ENCODE measurements at regions not wholly inside any gene's neighbourhood (a gene's known extent, or its start where the extent isn't known, plus 50 kb on each side); places are given as distances from the start of the nearest gene placed in this dataset.
A peak's percentile ranks its signal among the peaks of the same experiment; 100 is the strongest.
"Not testable (repeated sequence)": the region's sequence is repeated elsewhere in the genome, so short reads cannot be mapped to it uniquely, and the experiment has no call there.

DNA sequence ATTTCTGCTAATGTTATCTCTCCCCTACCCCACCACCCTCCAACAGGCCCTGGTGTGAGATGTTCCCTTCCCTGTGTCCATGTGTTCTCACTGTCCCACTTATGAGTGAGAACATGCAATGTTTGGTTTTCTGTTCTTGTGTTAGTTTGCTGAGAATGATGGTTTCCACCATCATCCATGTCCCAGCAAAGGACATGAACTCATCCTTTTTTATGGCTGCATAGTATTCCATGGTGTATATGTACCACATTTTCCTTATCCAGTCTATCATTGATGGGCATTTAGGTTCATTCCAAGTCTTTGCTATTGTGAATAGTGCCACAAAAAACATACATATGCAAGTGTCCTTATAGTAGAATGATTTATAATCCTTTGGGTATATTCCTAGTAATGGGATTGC lies 104.5 kb downstream of the ZNF33B start:
- DNase-seq = not testable (repeated sequence)

DNA sequence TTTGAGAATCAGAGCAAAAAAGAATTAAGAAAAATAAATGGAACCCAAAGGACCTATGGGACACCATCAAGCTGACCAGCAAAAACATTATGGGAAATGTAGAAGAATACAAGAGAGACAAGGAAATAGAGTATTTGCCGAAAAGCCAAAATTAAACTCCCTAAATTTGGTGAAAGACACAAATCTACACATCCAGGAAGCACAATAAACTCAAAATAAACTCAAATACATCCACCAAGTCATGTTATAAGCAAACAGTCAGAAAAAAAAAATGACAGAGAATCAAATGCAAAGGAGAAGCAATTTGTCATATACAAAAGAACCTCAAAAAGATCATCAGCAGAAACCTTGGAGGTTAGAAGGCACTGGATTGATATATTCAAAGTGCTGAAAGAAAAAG lies 105.4 kb downstream of the ZNF33B start:
- DNase-seq = no peak

DNA sequence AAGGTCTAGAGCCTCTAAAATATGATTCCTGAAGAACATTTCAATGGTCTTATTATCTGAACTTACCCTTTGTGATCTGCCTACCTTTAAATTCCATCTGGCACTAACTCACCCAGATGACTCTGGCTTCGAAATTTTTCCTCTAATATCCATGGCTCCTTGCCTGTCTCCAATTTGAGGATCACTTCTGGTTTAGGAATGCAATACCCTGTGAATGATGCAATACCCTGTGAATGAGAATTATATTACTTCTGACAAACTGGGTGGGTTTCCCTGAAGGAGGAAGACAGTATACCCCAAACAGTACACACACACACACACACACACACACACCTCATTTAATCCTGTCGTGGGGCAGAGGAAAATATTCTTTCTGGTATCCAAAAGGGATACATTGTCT lies 115.3 kb downstream of the ZNF33B start:
- no peak for DNase-seq

DNA sequence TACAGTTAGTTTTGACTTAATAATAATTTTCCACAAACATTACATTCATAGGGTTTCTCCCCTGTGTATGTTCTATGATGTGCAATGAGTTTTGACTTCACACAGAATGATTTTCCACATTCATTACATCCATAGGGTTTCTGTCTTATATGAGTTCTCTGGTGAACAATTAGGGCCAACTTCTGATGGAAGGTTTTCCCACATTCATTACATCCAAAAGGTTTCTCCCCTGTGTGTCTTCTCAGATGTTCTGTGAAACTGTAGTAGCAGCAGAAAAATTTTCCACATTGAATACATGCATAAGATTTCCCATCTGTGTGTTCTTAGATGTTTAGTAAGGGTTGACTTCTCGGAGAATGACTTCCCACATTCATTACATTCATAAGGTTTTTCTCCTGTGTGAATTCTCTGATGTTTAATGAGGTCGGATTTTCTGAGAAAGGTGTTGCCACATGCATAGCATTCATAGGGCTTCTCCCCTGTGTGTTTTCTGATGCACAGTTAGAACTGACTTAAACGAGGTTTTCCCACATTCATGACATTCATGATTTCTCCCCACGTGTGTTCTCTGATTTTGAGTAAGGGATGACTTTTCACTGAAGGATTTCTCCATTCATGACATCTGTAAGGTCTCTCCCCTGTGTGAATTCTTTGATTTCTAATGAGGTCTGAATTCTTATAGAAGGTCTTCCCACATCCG lies 118.5 kb downstream of the ZNF33B start:
- no peak for DNase-seq

DNA sequence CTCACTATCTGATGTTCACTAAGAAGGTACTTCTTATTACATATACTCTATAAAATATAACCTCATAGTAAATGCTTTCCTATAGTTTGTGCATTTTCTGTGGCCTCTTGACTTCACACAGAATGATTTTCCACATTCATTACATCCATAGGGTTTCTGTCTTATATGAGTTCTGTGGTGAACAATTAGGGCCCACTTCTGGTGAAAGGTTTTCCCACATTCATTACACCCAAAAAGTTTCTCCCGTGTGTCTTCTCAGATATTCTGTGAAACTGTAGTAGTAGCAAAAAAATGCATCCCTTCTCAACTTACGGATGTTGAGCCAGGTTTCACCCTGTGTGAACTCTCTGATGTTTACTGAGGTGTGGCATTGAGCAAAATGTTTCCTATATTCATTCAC lies 119.3 kb downstream of the ZNF33B start:
- DNase-seq = no peak

DNA sequence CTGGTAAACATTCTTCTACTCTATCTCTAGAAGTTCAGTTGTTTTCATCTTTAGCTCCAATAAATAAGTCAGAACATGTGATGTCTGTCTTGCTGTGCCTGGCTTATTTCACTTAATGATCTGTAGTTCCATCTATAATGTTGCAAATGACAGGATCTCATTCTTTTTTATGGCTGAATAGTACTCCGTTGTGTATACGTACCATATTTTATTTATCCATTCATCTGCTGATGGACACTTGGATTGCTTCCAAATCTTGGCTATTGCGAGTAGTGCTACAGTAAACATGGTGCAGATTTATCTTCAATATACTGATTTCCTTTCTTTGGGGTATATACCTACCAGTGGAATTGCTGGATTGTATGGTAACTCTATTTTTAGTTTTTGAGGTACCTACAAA lies 124.4 kb downstream of the ZNF33B start:
- no peak for DNase-seq

DNA sequence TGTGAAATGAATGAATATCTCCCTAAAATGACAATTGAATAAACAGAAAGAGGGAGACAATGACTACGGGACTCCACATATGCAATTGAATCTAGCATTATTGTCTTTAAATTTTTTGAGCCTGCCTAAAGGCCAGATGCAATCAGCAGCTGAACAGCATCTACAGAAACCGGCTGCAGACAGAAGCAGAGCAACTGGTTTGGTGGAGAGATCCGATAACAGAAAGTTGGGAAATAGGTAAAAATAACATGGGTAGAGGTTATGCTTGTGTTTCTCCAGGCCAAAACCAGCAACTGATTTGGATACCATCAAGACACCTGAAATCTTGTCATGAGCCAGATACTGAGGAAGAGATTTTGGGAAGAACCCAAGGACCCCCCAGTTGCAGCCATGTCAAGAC lies 146.6 kb downstream of the ZNF33B start:
- DNase-seq = no peak

GRCh38 chr10:42491001-42491592 lies 147.3 kb downstream of the ZNF33B start:
- DNase-seq = no peak

DNA sequence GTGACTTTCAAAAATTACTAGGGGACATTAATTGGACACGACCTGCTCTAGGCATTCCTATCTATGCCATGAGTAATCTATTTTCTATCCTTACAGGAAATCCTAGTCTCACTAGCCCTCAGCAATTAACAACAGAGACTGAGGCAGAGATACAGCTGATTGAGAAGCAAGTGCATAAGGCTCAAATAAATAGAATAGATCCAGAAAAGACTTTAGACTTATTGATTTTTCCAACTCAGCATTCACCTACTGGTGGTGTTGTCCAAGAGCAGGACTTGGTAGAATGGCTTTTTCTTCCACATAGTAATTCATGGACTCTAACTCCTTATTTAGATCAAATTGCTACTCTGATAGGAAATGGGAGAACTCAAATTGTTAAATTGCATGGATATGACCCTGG lies 148.0 kb downstream of the ZNF33B start:
- no peak for DNase-seq

GRCh38 chr10:42488416-42488815 lies 150.0 kb downstream of the ZNF33B start:
- DNase-seq = no peak

DNA sequence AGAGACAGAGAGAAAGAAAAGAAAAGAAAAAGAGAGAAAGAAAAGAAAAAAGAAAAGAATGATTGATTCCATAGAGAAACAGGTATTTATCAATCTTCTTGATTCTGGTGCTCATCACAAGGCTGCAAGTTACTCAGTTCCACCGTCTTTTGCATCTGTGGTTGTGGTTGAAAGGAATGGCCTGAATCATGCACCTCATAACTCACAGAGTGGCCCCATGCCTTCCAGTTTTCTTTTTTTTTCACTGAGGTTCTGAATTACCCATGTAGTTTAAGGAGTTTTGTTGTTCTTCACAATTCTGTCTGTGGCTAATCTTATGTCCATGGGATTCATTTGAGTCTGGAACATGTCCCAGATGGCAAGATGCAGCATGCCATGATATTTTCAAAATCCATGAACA lies 156.0 kb downstream of the ZNF33B start:
- DNase-seq = no peak

GRCh38 chr10:42479057-42479456 lies 159.3 kb downstream of the ZNF33B start:
- DNase-seq = no peak

DNA sequence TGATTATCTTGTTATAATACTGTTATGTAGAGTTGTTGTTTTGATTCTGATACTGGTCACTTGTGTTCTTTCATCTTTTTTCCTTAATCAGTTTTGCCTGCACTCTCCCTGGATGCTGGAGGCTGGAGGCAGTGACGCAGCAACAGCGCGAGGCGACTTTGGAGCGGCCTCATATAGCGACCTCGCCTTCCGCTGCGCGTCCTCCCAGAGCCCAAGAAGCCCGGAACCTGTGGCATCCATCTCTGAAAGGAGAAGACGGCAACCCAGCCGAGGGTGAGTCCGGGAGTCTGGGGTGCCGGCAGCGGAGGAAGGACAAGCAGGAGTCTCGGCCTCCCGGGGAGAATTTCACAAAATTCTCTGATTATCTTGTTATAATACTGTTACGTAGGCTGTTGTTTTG lies 161.2 kb downstream of the ZNF33B start:
- DNase-seq = no peak

GRCh38 chr10:42476101-42476500 lies 162.3 kb downstream of the ZNF33B start:
- no peak for DNase-seq

DNA sequence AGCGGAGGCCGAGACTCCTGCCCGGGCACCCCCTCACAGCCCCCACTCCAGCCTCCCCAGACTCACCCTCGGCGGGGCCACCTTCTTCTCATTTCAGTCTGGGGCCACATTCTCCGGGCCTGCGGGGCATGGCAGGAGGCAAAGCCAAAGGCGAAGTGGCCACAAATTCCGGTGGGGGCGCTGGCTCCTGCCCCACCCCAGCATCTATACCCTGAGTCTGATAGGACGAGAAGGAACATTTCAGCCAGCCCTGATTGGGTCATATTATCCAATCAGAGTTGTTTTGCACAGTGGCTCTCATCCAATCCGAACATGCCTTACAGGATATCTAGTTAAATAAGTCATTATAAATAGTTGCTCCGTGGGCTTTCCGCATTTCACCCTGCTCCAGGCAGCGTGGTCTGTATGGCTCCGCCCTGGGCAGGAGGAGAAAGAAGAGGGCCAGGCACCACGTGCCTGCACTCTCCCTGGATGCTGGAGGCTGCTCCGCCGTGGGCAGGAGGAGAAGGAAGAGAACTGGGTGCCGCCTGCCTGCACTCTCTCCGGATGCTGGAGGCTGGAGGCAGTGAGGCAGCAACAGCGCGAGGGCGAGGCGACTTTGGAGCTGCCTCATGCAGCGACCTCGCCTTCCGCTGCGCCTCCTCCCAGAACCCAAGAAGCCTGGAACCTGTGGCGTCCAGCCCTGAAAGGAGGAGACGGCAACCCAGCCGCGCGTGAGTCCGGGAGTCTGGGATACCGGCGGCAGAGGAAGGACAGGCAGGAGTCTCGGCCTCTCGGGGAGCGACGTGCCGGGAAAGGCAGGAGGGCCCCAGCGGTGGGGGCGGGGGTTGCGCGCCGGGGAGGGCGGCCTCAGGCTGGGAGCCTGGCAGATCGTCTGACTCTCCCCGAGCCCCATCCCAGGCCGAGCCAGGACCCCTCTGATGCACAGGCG lies 162.9 kb downstream of the ZNF33B start:
- DNase-seq = no peak

GRCh38 chr10:42454313-42454712 lies 184.1 kb downstream of the ZNF33B start:
- no peak for DNase-seq

DNA sequence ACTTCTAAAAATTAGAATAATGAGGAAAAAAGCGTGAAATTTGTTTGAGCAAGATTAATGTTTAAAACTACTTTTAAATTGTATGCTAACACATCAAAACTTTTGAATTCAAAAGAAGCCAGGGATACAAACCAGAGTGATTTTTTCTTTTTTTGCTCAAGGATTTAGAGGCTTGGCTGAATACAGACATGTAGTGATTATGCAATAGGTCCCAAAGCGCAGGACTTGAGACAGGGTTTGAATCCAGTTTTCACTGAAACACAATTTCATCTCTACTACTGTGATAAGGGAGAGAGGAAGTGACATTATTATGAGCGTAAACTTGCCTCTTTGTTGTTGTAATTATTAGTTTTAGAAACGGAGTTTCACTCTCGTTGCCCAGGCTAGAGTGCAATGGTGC lies 207.3 kb downstream of the ZNF33B start:
- no peak for DNase-seq

DNA sequence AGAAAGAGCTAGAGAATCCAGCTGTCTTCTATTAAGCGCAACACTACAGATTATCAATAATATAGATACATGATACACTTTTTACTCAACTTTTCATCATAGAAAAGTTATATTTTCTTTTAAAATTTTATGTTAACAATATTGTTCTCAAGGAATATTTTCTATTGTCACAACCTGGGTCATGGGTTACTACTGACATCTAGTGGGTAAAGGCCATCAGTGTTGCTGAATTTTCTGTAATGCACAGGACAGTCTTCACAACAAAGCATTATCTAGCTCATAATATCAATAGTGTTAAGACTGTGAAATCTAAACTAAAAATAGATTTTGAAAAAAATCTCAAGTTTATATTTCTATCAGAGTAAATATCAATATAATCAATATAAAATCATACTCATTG lies 209.8 kb downstream of the ZNF33B start:
- DNase-seq = no peak

DNA sequence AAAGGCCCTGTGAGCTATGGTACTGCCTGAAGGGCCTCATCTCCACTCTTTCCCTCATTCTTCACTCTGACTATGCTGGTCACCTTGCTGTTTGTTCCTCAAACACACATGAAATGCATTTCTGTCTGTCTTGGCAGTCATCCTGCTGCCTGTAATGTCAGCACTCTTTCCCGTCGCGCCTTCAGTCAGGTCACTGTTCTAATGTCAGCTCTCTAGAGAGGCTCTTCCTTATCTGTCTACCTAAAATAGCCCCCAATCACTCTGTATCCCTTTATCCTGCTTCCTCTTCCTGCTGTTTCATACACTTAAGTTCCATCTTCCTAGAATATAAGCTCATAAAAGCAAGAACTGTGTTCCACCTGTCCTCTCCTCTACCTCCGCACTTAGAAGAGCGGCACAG lies 215.5 kb downstream of the ZNF33B start:
- DNase-seq = no peak

DNA sequence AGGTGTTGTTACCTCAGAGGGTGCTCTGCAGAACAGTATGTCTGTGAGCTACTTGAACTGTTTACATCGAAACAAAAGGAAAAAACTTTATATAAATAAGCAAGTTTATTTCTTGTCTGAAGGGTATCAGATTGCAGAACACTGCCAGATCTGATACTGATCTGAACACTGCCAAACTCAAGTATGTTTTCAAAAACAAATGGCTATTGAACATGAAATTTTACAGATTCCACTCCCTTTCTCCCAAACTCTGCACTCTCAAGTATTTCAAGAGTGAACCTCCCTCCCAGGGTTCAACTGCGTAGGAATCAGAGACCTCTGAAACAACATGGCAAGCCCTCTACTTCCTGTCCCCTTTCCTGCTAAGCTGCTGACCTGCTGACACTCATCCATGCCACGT lies 216.6 kb downstream of the ZNF33B start:
- DNase-seq = no peak

DNA sequence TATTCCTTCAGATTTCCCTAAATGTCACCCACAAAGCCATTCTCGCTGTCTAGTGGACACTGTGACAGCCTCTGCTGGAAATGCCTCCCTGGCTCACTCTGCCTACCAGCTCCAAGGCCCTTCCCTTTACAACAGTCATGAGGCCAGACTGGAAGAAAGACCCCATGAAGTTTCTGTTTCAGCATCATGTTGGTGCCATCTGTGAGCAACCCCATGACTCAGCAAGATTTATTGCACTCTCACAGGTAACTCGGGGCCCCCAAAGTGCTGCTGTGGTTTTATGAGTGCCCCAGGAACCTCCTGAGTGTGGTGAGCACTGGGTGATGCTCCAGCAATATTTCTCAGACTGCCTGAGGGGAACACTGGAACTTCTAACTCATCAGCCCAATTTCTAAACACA lies 218.6 kb downstream of the ZNF33B start:
- no peak for DNase-seq

DNA sequence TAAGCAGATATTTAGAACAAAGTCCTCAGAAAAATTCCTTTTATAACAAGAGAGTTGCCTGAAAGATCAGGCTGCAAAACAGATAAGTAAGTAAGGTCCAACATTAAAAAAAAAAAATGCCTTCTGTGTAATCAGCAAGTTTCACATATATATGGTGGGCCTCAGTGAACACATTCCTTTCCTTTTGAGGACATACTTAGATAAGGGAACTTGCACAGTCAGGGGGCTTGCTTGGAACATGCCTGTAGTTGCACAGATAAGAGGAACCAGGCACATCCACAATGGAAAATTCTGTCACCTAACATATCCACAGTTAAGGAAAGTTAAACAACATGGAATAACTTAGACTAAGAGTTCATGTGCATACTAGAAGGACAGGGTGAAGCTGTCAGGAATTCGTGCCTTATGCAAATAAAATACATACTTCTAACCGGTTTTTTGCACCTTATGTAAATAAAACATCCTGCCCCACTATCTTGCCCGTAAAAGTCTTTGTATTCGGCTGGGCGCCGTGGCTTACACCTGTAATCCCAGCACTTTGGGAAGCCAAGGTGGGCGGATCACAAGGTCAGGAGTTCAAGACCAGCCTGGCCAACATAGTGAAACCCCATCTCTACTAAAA lies 257.3 kb downstream of the ZNF33B start:
- DNase-seq = no peak

DNA sequence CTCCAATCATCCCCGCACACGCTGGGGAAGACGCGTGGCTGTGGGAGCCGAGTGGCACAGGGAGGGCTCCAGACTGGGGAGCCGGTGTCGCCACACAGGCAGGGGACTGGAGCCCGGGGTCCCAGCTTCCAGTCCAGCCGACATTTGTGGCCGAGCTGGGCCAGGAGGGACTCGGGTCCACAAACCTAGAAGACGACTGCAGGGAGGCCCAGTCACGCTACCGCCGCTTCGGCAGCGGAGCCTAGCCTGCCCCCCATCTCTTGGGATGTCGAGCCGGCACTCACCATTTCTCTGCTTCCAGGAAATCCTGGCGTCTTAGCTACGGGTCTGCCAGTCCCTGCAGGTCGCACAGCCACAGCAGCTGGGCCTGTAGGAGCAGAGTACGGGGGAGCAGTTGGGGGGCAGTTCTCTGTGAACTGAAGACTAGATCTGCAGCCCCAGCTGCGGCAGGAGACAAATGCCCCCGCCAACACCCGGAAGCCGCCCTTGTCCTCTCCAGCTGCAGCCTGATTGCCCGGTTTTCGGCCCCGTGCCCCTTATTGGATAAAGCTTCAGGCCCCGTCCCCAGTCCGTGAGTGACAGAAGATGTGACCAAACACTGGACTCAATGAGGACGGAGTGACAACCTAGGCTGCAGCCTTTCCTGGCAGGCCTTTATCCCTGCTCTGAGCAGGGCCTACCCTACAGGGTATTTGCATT lies 270.7 kb downstream of the ZNF33B start:
- DNase-seq = peak; percentile 45

Measured in NCI-H510A (cell line).